Heart right ventricle (tissue), 16 donors: ENCODE measurements at regions not wholly inside any gene's neighbourhood (a gene's known extent, or its start where the extent isn't known, plus 50 kb on each side); places are given as distances from the start of the nearest gene placed in this dataset.

Source experiments
- ATAC-seq, 8 donors: fragments of 200-7000 bp; cut with Tn5 transposase; one replicate each; pipeline ENCODE4 v1.9.1; 2020; ENCODE audit warnings: mild to moderate bottlenecking in 8 of 8, moderate library complexity in 8 of 8, moderate number of reproducible peaks in 1 of 8
- DNase-seq, 2 donors: peaks; one replicate each; pipeline ENCODE4 v3.0.0-alpha.2; 2020
- H3K27ac ChIP-seq, 10 donors: fragments of 200-600 bp; sonication (generic) in 2 of 10; one replicate each; pipeline versions ENCODE4 v1.5.0 to v1.8.0; 2020 to 2022; ENCODE audit warnings: mild to moderate bottlenecking in 3 of 10
- H3K27me3 ChIP-seq, 7 donors: fragments of 200-600 bp; one replicate each; pipeline ENCODE4 v1.8.0; 2021 to 2022; ENCODE audit warnings: mild to moderate bottlenecking in 2 of 7
- H3K36me3 ChIP-seq, 9 donors: fragments of 200-600 bp; sonication (generic) in 1 of 9; one replicate each; pipeline versions ENCODE4 v1.5.0 to v1.8.0; 2020 to 2022; ENCODE audit warnings: mild to moderate bottlenecking in 2 of 9
- H3K4me1 ChIP-seq, 9 donors: fragments of 200-600 bp; sonication (generic) in 1 of 9; one replicate each; pipeline versions ENCODE4 v1.5.0 to v1.8.0; 2020 to 2022; ENCODE audit warnings: mild to moderate bottlenecking in 4 of 9
- H3K4me3 ChIP-seq, 10 donors: fragments of 200-600 bp; sonication (generic) in 2 of 10; one replicate each; pipeline versions ENCODE4 v1.5.0 to v1.8.0; 2020 to 2022; ENCODE audit warnings: mild to moderate bottlenecking in 7 of 10, moderate library complexity in 2 of 10
- H3K9me3 ChIP-seq, 11 donors: fragments of 200-600 bp in 10 of 11; sonication (generic) in 2 of 11; one replicate each; pipeline versions ENCODE4 v1.5.0 to v1.8.0; 2013 to 2022; ENCODE audit warnings: mild to moderate bottlenecking in 2 of 11, control low read depth in 1 of 11, moderate library complexity in 1 of 11
- CTCF ChIP-seq, 9 donors: fragments of 200-600 bp; sonication (generic) in 2 of 9; IDR thresholded peaks; one replicate each; pipeline versions ENCODE4 v1.5.0 to v1.8.0; 2021 to 2022; ENCODE audit warnings: antibody characterized with exemption in 9 of 9, mild to moderate bottlenecking in 5 of 9, moderate library complexity in 1 of 9
- WGBS, 2 donors: extraction: QIAGEN DNeasy Blood & Tissue Kit; methylation state at CpG; one replicate each; pipeline ENCODE4 v1.1.7; 2013; ENCODE audit warnings: inconsistent platforms in 1 of 2; 5-methylcytosine and 5-hydroxymethylcytosine counted together
- intact Hi-C, 10 donors: fragments of 100-400 bp; cut with DNase I; formaldehyde crosslinking; loops; one replicate each; pipeline versions ENCODE4 v1.11.1 to v1.14.2; 2022
- donor health status: Arrhythmogenic right ventricular cardiomyopathy.
- donor health status: ischemic (EF 13 %, LVEDD 7.1; RV severe dilation, severe dysfunction).
- donor health status: healthy with polysubstance abuse.
- donor health status: DM: no; HTN: yes; CAD: no.
- donor health status: DM: no; HTN: no; CAD: no.
- donor health status: ischemic (EF 25% LVEDD 6.9; RV normal size, moderate dysfunction).
- donor health status: ischemic (EF 25% LVEDD 5.7; RV mildly dilated, moderate dysfunction).
- donor health status: healthy.
- donor health status: DM: yes; HTN: yes; CAD: no.
- donor health status: Ischemic cardiomyopathy.
- donor health status: ischemic (EF 35%, LVEDD 5.7; RV mildly dilated, moderate dysfunction).
- donor health status: nonischemic (EF 11% LVEDD 7.7; RV severe dilation, severe dysfunction).
- donor health status: DM: yes; HTN: yes; CAD: no.
- donor health status: PGD.
- donor health status: ischemic (EF 29% LVEDD 5.4; RV normal size, mild dysfunction).
- donor health status: nonischemic (EF 23%, LVEDD 6.1; RV moderate dilation, normal function).

GRCh38 chr10:65805511-65805910 is 1120.3 kb upstream of the LRRTM3 start:
- Histone ChIP-seq H3K27ac (no peak overlapping the region), H3K27me3 (no peaks in the 10 kb centered on the region), H3K4me1 (no peaks in the 10 kb centered on the region), H3K9me3 (no peaks in the 10 kb centered on the region), H3K36me3 (no peaks in the 10 kb centered on the region), H3K4me3 (no peak overlapping the region)
- WGBS, 2 donors = 32 to 47% methylated on average over 1 of the region's 1 CpG
- intact Hi-C loops = no loop called here
- no peak for TF ChIP-seq CTCF (IDR thresholded peaks at IDR 0.05)
- ATAC-seq (no peak), DNase-seq (no peak)

- ATAC-seq (no peak), DNase-seq (no peak)
- Histone ChIP-seq H3K4me3 (no peak overlapping the region), H3K27me3 (no peaks in the 10 kb centered on the region), H3K36me3 (no peaks in the 10 kb centered on the region), H3K9me3 (no peaks in the 10 kb centered on the region), H3K27ac (no peak overlapping the region), H3K4me1 (no peaks in the 10 kb centered on the region)
- WGBS, 2 donors = 52 to 81% methylated on average over 1 of the region's 1 CpG
- no peak for TF ChIP-seq CTCF (IDR thresholded peaks at IDR 0.05)
- intact Hi-C loops = no loop called here
Observed at GRCh38 chr10:65805993-65806392, 1119.8 kb upstream of the LRRTM3 start.

GRCh38 chr10:65808687-65809333 is 1117.0 kb upstream of the LRRTM3 start:
- H3K27me3 ChIP-seq = no peaks in the 10 kb centered on the region
- H3K4me1 ChIP-seq = no peaks in the 10 kb centered on the region
- no peak overlapping the region for H3K4me3 ChIP-seq
- ATAC-seq = no peak
- H3K27ac ChIP-seq = no peak overlapping the region
- H3K36me3 ChIP-seq = no peaks in the 10 kb centered on the region
- no peak for TF ChIP-seq CTCF (IDR thresholded peaks at IDR 0.05)
- intact Hi-C loops = no loop called here
- no peaks in the 10 kb centered on the region for H3K9me3 ChIP-seq
- WGBS, 2 donors = 89 to 94% methylated on average over 3 of the region's 3 CpGs
- DNase-seq = no peak

GRCh38 chr10:65811931-65812525 is 1113.8 kb upstream of the LRRTM3 start:
- no peak overlapping the region for H3K27ac ChIP-seq
- no peak for TF ChIP-seq CTCF (IDR thresholded peaks at IDR 0.05)
- H3K27me3 ChIP-seq = no peaks in the 10 kb centered on the region
- H3K36me3 ChIP-seq = no peaks in the 10 kb centered on the region
- H3K4me3 ChIP-seq = no peak overlapping the region
- WGBS, 2 donors = 91 to 94% methylated on average over 28 of the region's 28 CpGs
- ATAC-seq (no peak), DNase-seq (no peak)
- no peaks in the 10 kb centered on the region for H3K9me3 ChIP-seq
- intact Hi-C loops = no loop called here
- H3K4me1 ChIP-seq = no peaks in the 10 kb centered on the region
